PC-9 (cell line): ENCODE measurements at regions not wholly inside any gene's neighbourhood (a gene's known extent, or its start where the extent isn't known, plus 50 kb on each side); places are given as distances from the start of the nearest gene placed in this dataset.

Experiments used
- CTCF ChIP-seq: fragments of 200-600 bp; sonication (generic); conservative IDR thresholded peaks from 2 replicates; pipeline ENCODE4 v1.6.1; 2017; ENCODE audit warnings: mixed run types, antibody characterized with exemption, mild to moderate bottlenecking, moderate library complexity
- EZH2 ChIP-seq: fragments of 200-600 bp; sonication (generic); IDR thresholded peaks from 2 replicates; pipeline ENCODE4 v1.8.0; 2017; ENCODE audit warnings: antibody characterized with exemption, low read depth

- TF ChIP-seq CTCF (no peak), EZH2 (no peak)
Observed at GRCh38 chr6:113162739-113163138, 694.4 kb upstream of the MARCKS start.
